HG03442 (cell line): ENCODE measurements at regions not wholly inside any gene's neighbourhood (a gene's known extent, or its start where the extent isn't known, plus 50 kb on each side); places are given as distances from the start of the nearest gene placed in this dataset.

Experiments used
- ATAC-seq: cut with Tn5 transposase; IDR thresholded peaks from one replicate; pipeline ENCODE4 v1.9.1; 2021; ENCODE audit warnings: mild to moderate bottlenecking, moderate library complexity; ENCODE audit not compliant: unreplicated experiment

DNA sequence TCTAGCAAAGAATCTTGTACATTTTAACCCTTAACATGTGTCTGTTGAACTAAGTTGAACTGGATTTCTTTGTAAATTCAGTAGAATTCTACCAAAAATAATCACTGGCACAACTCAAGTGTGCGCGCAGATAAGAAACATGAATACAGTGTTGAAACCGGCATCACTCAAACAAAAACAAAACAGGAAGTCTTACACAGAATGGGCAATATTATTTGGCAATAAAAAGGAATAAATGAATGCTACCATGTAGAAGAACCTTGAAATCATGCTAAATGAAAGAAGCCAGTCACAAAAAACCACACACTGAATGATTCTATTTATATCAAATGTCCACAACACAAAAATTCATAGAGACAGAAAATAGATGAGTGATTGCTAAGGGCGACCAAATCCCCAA lies 102.9 kb upstream of the ZFHX3 start:
- no peak for ATAC-seq

DNA sequence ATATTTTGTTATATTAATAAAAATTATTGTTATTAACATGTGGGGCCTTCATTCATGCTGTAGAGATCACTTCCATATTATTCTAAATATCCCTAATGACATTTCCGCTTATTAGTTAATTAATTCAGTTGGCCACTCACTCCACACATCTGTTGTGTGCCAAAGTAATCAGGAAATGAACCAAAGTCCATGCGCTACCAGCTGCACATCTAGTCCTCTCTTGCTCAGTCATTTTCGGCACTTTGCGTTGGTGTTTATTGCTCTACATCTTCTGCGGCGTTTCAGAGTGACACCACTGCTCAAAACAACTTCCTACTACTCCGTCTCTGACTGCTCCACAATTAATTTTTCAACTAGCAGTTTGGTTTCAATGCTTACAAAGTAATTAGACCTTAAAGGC lies 101.4 kb upstream of the ZFHX3 start:
- ATAC-seq: no peak

DNA sequence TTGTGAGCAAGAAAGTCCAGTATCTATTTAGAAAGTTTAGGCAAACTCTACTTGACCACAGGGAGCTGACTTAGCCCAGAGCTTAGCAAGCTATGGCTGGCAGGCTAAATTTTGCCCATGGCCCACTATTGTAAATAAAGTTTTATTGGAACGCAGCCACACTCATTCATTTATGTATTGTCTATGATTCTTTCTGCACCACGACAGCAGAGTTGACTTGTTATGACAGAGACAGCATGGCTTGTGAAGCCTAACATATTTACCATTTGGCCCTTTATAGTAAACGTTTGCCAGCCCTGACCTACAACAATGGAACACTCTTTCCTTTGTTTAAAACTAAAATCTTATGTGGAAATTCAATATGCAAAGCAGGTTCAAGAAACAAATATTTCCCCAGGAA lies 100.0 kb upstream of the ZFHX3 start:
- ATAC-seq: no peak

DNA sequence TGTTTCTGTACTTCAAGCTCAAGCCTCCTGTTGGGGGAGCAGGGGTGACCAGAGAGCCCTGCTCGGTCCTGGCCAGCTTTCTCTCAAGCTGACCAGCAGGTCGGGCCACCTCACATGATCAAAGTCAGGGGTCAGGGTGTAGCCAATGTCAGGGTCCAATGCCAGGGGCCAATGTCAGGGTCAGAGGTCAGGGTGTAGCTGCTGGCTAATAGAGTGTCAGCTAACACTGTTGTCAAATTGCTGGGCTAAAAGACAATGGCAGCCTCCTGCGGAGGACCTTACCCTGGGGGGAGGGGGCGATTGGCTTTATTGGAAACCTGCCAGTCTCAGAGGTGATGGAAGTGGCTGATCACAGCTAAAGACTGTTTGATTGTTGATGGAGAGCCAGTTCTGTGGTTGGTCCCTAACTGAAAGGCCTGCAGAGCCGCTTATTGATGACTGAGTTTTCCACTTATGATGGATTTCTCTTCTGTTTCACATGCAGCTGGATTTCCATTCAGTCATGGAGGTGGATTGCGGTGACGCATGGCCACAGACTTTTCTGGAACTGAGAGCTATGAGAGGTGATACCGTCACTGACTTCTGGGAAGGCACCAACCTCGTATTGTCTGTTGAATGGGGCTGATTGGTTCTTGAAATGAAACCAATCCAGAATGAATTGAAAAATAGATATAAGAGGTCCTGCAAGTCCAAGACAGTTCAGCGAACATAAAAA lies 97.4 kb upstream of the ZFHX3 start:
- ATAC-seq: no peak

DNA sequence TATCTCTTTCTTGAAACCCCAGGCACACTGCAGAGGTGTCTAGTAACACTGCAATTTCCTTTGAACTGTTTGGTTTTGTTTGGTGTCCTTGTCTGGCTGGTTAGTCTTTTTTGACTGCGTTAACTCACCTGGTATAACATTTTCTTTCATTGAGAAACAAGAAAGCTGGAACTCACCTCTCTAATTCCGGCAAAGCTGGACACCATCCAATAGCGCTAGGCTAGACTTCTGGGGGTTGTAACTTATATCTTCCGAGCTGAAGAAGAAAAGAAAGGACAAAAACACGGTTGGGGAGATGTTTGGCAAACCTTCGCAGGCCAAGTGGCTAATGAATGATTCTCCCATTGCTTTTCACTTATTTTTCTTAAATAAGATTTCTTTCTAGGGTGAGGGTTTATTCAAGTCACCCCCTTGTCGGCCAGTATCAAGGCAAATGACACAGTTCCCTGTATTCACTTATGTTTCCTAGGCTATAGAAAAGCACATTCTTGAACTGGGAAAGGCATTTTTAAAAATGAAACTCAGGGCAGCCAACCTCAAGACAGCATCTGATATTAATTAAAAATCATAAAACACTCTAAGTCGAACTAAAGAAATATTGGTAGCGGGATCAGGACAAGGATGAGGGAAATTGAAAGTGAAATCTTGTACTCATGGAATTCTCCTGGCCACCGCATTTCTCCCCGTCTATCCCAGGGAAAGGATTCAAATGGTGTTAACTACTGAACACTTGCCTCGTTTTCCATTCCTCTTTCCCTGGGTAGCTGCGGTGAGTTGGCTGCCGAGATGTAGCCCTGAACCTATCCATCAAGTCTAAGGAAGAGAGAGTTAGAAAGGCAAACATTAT lies 95.9 kb upstream of the ZFHX3 start:
- no peak for ATAC-seq

DNA sequence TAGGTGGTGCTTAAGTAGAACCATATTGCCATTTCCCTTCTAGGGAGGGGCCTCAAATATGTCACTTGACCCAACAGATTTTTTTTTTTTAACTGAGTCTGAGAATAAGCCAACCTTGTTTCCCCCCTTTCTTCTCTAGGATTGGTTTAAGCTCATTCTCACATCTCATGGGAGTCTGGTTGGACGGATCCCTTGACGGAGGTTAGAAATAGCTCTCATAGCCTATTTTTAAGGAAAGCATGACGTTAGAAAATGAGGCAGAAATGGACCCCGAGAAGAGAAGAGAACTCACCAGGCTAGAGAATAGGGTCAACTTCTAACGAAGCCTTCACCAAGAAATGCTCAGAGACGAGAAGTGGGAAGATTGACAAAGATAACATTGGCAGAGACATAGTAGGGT lies 95.1 kb upstream of the ZFHX3 start:
- no peak for ATAC-seq

DNA sequence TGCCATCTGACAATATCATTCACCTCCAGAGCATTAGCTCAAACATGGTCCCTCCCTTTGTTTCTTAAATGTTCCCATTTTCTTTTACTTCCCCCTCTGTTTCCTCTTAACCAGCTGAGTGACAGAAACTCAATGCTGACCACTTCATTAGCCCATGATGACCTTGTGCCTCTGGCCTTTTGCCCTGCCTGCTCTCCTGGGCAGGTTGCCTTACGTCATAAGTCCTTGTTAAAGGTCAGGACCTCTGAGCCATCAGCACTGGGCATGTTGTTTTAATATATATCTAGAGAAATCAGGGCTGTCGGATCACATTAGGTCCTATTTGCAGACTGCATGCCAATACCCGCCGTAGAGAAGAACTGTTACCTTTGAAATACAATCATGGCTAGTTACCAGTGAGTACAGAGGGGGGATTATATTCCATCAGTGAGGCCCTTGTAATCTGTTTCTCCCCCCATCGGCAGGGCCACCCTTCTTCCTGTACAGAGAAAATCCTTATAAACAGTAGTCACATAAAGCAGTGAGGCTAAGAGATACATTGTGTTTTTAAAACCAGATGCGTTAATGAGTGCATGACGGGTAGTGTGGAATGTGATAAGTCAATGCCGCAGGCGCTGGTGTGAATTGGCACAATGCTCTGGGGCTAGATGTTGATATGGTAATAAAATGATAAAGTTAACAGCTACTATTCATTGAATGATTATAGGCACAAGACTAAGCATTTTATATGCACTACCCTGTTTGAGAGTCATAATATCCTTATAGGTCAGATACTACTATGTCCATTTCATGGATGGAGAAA lies 94.3 kb upstream of the ZFHX3 start:
- no peak for ATAC-seq

DNA sequence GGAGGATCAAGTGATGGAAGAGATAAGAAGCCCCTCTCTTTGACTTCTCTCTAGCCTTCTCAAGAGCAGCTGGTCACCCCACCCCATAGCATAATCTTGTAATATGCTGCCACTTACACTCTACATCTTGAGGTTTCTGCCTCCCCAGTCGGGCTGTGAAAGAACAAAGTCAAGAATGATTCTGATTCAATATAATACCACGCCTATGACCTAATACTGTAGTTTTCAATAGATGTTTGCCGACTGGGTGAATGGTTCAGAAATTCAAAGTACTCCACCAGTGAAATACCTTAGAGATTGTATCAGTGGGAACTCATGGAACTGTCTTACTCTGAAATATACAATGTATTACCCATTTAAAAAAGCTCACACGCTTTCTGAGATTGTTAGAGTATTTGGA lies 93.0 kb upstream of the ZFHX3 start:
- no peak for ATAC-seq

DNA sequence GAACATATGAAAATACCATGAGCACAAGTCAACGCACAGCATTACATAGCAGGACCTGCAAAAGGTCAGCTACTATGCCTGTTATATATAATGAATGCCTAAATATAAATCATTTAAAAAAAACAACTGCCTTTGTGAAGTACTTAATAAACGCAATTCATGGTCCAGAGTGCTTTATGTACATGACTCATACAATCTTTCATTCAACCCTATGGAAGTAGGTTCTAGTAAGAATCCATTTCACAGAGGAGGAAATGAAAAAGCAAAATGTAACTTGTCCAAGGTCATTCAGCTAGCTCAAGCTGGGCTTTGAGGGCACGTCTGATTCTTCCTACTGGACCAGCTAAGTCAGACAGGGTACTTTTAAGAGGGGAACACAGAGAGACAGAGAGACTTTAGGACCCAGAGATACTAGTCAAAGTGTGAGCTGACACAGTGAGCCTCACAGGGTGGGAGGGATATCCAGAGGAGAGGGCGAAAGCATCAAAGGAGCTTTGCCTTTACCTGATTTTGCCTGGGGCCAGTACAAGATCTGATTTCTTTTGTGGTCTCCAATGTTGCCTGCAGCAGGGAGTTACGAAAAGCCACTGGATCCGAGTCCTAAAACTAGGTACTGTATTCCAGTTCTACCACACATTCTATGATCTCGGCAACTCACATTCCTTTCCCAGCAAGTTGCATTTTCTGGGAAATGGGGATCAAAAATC lies 83.4 kb upstream of the ZFHX3 start:
- ATAC-seq: no peak

DNA sequence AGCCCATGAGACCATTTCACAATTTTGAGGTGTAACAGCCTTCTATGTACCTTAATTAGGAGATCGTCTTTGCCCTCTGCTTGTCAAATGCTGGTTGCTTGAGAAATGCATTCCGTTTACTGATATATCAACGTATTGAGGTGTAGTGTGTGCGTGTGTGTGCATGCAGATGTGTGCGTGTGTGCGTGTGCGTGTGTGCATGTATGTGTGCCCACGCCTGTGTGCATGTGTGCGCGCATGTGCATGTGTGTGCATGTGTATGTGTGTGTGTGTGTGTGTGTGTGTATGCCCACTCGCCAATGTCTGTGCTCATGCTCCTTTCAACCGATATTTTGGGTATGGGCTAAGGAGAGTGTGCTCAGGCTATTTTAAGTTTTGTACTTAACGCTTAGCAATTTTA lies 81.5 kb upstream of the ZFHX3 start:
- no peak for ATAC-seq

DNA sequence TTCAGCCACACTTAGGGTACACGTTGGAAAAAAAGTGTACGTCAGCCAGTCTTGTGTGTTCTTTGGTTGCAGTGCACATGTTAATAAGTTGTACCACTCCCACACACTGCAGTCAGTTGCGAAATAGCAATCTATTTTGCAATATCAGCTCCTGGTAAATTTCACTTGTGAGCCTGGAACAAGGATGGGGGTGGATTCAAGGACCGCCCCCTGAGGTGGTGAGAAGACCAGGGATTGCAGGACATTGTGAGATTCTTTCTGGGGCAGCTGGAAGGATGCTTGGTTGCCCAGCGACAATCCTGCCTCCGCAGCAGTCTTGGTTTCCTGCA lies 78.6 kb upstream of the ZFHX3 start:
- no peak for ATAC-seq

DNA sequence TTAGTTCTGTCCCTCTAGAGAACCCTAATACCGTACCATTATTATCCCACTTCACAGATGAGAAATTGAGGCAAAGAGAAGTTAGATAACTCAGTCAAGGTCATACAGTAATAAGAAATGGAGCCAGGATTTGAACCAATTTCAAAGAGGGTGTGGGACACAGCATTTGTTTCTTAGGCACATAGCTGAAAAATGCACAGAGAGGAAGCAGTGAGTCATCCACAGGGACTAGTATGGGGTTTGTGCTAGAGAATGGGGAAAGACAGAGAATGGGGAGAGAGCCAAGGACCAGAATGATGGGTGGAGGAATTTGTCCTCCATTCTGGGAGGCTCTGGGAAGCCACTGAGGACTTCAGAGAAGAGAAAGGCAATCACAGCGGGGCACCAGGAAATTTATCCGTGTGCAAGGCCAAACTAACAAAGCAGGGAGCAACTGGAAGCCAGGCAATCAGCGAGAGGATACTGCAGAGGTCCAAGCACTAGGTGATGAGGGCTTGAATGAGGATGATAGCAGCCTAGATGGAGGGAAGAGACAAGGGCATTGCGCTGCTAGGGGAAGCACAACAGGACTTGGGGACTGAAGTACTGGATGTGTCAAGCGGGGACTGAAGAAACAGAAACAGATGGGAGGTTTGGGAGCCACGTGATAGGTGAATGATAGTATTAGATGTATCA lies 78.1 kb upstream of the ZFHX3 start:
- ATAC-seq: no peak

DNA sequence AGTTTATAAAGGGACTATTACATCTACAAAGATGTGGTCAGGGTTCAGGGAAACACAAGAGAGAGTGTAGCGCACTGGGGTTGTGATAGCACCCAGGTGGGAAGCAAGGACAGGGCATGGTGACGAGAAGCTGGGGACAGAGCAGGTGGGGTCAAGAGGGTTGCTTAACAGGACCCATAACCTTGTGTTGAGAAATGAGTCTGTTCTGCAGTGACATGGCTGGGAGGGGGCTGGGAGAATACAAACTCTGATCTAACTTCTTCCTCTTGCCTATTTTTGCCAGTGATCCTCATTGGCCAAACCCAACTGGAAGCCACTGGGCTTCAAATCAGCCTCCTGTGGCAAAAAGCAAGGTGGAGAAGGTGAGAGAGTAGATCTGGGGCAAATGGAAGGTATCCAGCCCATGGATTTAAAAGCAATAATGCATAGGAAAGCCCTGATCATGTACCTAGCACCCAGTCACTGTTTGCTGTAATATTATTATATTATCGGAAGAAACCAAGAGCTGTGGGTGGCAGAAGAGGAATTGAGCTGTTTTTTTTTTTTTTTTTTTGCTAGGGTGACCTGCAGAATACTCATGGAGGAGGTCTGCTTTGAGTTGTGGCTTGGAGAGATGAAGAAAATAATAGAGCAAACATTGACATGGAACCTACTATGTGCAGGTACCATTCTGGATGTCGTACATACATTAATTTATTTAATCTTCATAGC lies 76.9 kb upstream of the ZFHX3 start:
- no peak for ATAC-seq

DNA sequence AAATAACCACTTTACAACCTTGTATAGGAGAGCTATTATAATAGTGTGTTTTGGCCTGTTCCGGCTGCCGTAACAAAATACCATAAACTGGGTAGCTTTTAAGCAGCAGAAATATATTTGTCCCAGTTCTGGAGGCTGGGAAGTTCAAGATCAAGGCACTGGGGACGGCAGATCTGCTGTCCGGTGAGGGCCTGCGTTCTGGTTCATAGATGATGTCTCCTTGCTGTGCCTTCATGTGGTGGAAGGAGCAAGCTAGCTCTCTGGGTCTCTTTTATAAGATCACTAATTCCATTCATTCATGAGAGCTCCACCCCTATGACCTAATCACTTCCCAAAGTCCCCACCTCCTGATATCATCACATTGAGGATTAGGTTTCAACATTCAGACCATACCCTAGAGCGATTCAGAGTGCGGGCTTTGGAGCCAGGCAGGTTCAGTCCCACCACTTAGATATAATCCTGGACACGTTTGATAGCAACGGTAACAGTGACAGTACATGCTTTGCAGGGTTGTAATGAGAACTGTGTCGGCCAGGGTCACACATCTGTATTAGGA lies 76.2 kb upstream of the ZFHX3 start:
- ATAC-seq: no peak

DNA sequence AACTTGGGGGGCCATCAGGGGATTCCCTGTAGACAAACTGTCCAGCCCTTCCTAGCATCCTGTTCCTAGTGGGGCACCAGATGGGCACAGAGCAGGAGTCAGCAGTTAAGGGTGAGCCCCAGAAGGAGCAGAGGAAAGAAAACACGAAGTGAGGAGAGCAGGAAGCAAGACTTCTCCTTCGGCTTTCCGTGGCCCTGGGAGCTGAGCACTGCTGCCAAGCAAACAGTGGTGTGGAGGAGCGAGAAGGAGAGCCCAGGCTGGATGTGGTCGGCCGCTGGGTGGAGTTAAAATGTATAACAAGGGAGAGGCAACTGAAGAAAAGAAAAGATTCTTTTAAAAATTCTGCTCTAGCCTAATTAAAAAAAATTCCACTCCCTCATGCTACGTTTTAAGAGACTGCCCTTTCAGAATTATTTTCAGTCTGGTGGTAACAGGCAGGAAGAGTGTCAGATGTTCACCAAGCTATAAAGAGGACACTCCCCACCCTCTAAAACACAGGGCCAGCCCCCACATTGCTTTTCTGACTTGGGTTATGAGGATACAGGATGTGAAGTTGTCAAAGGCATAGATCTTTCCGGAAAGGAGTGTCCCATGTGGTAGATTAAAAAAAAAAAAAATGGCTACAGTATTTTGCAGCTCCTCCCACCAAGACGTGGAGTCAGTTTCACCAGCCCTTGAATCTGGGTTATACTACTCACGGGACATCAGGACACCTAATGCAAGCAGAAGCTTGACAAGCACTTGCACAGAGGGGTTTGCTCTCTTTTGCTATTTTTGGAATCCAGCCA lies 74.9 kb upstream of the ZFHX3 start:
- no peak for ATAC-seq

DNA sequence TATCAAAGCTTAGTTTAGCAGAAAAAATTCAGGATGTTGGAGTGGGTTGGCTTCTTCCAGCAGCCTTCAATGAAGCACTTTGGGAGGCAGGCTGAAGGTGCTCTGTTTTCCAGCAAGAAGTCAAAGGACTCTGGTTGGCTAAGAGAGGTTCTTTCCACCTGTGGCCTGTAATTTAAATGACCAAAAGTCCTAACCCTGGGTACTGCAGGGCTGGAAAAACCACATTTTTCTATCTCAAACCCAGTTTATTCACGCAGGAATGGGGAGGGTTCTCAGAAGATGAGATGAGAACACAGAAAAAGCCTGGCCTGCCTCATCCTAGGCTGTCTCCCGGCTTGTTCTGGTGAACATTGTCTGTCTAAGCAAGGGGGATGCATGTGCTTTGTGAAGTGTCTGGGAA lies 68.6 kb upstream of the ZFHX3 start:
- ATAC-seq: no peak

DNA sequence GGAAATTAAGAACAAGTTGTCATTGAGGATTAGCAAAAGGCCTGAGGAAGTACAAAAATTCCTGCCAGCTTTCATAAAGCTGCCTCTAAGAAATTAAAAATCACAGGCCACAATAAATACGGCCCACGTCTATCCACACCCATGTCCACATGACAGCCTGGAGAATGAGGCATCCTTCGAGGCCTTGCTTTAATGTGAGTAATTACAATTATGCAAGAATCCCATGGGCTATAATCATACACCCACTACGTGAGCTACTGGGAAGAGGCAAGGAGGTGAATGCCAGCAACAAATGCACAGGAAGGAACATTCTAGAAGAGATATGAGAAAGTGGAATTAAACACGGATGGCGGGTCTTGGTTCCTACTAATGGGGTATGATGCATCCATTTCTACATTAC lies 65.4 kb upstream of the ZFHX3 start:
- ATAC-seq: no peak

DNA sequence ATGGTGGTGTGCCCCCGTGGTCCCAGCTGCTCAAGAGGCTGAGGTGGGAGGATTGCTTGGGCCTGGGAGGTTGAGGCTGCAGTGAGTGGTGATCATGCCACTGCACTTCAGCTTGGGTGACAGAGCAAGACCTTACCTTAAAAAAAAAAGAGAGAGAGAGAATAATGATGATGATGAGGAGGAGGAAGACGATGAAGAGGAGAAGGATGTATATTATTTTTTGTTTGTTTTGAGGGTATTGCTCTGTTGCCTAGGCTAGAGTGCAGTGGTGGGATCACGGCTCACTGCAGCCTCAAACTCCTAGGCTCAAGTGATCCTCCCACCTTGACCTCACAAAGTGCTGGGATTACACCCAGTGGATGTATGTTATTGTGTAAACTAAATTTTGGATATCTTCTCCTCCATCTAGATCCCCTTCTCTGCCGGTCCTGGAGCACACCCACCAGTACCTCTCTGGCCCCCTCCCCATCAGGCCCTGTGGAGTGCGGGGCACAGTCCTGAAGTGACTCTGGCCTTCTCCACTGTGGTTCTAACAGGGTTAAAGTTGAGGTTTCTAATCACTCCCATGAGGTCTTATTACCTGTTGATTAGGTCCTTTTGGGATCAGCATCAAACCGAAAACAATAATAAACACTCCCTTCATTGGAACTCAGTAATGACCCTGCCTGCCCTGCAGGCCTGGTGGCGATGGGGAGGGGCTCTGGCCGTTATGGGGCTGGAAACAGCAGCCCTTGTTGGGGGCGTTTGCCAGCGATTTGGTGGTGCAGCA lies 60.5 kb upstream of the ZFHX3 start:
- no peak for ATAC-seq
